GM23338 (cell line): ENCODE measurements at regions not wholly inside any gene's neighbourhood (a gene's known extent, or its start where the extent isn't known, plus 50 kb on each side); places are given as distances from the start of the nearest gene placed in this dataset.

Experiments used
- ATAC-seq: fragments of 200-7000 bp; cut with Tn5 transposase; 3 replicates; pipeline ENCODE4 v1.9.1; 2020
- DNase-seq: peaks from one replicate; pipeline ENCODE4 v3.0.0-alpha.2; 2015; ENCODE audit warnings: low spot score
- H2AFZ ChIP-seq: fragments of 200-600 bp; sonication (generic); 2 replicates; pipeline ENCODE4 v1.8.0; 2016; ENCODE audit warnings: antibody characterized with exemption, mild to moderate bottlenecking, moderate library complexity
- H3F3A ChIP-seq: fragments of 200-600 bp; sonication (generic); replicated peaks from 2 replicates; pipeline ENCODE4 v1.8.0; 2017; ENCODE audit warnings: antibody characterized with exemption, mixed run types, low read depth
- H3K27ac ChIP-seq: fragments of 200-600 bp; sonication (generic); 2 replicates; pipeline ENCODE4 v1.6.1; 2016; ENCODE audit warnings: low read depth
- H3K27me3 ChIP-seq: fragments of 200-600 bp; sonication (generic); 2 replicates; pipeline ENCODE4 v1.8.0; 2016; ENCODE audit warnings: mild to moderate bottlenecking, mixed run types, moderate library complexity; ENCODE audit not compliant: insufficient read depth
- H3K36me3 ChIP-seq: fragments of 200-600 bp; sonication (generic); 2 replicates; pipeline ENCODE4 v1.8.0; 2016; ENCODE audit warnings: mild to moderate bottlenecking; ENCODE audit not compliant: insufficient read depth
- H3K4me1 ChIP-seq: fragments of 200-600 bp; sonication (generic); 2 replicates; pipeline ENCODE4 v1.8.0; 2016; ENCODE audit warnings: mild to moderate bottlenecking, moderate library complexity; ENCODE audit not compliant: insufficient read depth
- H3K4me2 ChIP-seq: fragments of 200-600 bp; sonication (generic); 2 replicates; pipeline ENCODE4 v1.7.1; 2017; ENCODE audit warnings: mixed run types
- H3K4me3 ChIP-seq: fragments of 200-600 bp; sonication (generic); 2 replicates; pipeline ENCODE4 v1.6.1; 2016; ENCODE audit warnings: mixed run types
- H3K79me2 ChIP-seq: fragments of 200-600 bp; sonication (generic); replicated peaks from 2 replicates; pipeline ENCODE4 v1.8.0; 2017; ENCODE audit warnings: mild to moderate bottlenecking; ENCODE audit not compliant: insufficient read depth
- H3K9me2 ChIP-seq: fragments of 200-600 bp; sonication (generic); 2 replicates; pipeline ENCODE4 v1.8.0; 2017; ENCODE audit not compliant: insufficient read depth
- H4K20me1 ChIP-seq: fragments of 200-600 bp; sonication (generic); replicated peaks from 2 replicates; pipeline ENCODE4 v1.8.0; 2017; ENCODE audit warnings: mild to moderate bottlenecking; ENCODE audit not compliant: insufficient read depth
- H3K27ac Mint-ChIP-seq: 2 replicates; pipeline ENCODE4 v1.8.0; 2020; ENCODE audit warnings: inconsistent platforms, mild to moderate bottlenecking, moderate library complexity, mixed read lengths
- H3K27me3 Mint-ChIP-seq: 3 replicates; pipeline ENCODE4 v1.8.0; 2022; ENCODE audit warnings: low read depth, mild to moderate bottlenecking, moderate library complexity, mixed read lengths, inconsistent platforms; ENCODE audit not compliant: insufficient read depth, poor library complexity
- H3K36me3 Mint-ChIP-seq: 3 replicates; pipeline ENCODE4 v1.8.0; 2021; ENCODE audit warnings: low read depth, mild to moderate bottlenecking, inconsistent platforms, moderate library complexity, mixed read lengths
- H3K4me1 Mint-ChIP-seq: 3 replicates; pipeline ENCODE4 v1.8.0; 2020; ENCODE audit warnings: mild to moderate bottlenecking, inconsistent platforms, mixed read lengths
- H3K4me3 Mint-ChIP-seq: 3 replicates; pipeline ENCODE4 v1.8.0; 2021; ENCODE audit warnings: moderate library complexity, mild to moderate bottlenecking, inconsistent platforms, mixed read lengths
- H3K9me3 Mint-ChIP-seq: 3 replicates; pipeline ENCODE4 v1.8.0; 2020; ENCODE audit warnings: moderate library complexity, mild to moderate bottlenecking, inconsistent platforms, mixed read lengths
- CREB1 ChIP-seq: fragments of 250-450 bp; sonication (Bioruptor Pico); IDR thresholded peaks from 2 replicates; pipeline ENCODE4 v1.5.0; 2020; ENCODE audit warnings: low read depth, mild to moderate bottlenecking, moderate library complexity
- EZH2 ChIP-seq: fragments of 200-600 bp; sonication (generic); IDR thresholded peaks from one replicate; pipeline ENCODE4 v1.8.0; 2017; ENCODE audit warnings: antibody characterized with exemption, mild to moderate bottlenecking, low read depth; ENCODE audit not compliant: unreplicated experiment
- EZH2phosphoT487 ChIP-seq: fragments of 200-600 bp; sonication (generic); IDR thresholded peaks from one replicate; pipeline ENCODE4 v1.8.1; 2018; ENCODE audit warnings: antibody characterized with exemption; ENCODE audit not compliant: unreplicated experiment
- JUNB ChIP-seq: IDR thresholded peaks from one replicate; pipeline ENCODE4 v1.6.1; 2016; ENCODE audit warnings: antibody characterized with exemption; ENCODE audit not compliant: unreplicated experiment
- NANOG ChIP-seq: IDR thresholded peaks from 2 replicates; pipeline ENCODE4 v1.6.1; 2016; ENCODE audit warnings: antibody characterized with exemption, borderline replicate concordance
- POLR2AphosphoS5 ChIP-seq: IDR thresholded peaks from 2 replicates; pipeline ENCODE4 v1.6.1; 2016; ENCODE audit warnings: antibody characterized with exemption, low read depth
- STAT1 ChIP-seq: IDR thresholded peaks from one replicate; pipeline ENCODE4 v1.6.1; 2016; ENCODE audit warnings: antibody characterized with exemption; ENCODE audit not compliant: unreplicated experiment
- ZNF114 ChIP-seq: fragments of 250-450 bp; sonication (Bioruptor Pico); IDR thresholded peaks from 2 replicates; pipeline ENCODE4 v1.5.0; 2020; ENCODE audit warnings: mild to moderate bottlenecking, moderate library complexity
- ZNF331 ChIP-seq: fragments of 250-450 bp; sonication (Bioruptor Pico); IDR thresholded peaks from 2 replicates; pipeline ENCODE4 v1.5.0; 2020; ENCODE audit warnings: low read depth, mild to moderate bottlenecking, moderate library complexity
- TF ChIP-seq, protein P1 (sequence below), 2 experiments: fragments of 200-600 bp in 1 of 2; sonication (generic) in 1 of 2; conservative IDR thresholded peaks; 2 replicates each; pipeline versions ENCODE4 v1.5.1 to v1.6.1; 2016 to 2017; ENCODE audit warnings: antibody characterized with exemption in 2 of 2, low read depth in 2 of 2, mild to moderate bottlenecking in 2 of 2, moderate library complexity in 1 of 2
- TF ChIP-seq, protein P2 (sequence below): fragments of 250-450 bp; sonication (Bioruptor Pico); IDR thresholded peaks from 2 replicates; pipeline ENCODE4 v1.5.0; 2020; ENCODE audit warnings: mild to moderate bottlenecking, moderate library complexity
- TF ChIP-seq, protein P3 (sequence below): IDR thresholded peaks from 2 replicates; pipeline ENCODE4 v1.6.1; 2016; ENCODE audit warnings: antibody characterized with exemption
- TF ChIP-seq, protein P4 (sequence below): IDR thresholded peaks from one replicate; pipeline ENCODE4 v1.6.1; 2018; ENCODE audit warnings: antibody characterized with exemption; ENCODE audit not compliant: unreplicated experiment

DNA sequence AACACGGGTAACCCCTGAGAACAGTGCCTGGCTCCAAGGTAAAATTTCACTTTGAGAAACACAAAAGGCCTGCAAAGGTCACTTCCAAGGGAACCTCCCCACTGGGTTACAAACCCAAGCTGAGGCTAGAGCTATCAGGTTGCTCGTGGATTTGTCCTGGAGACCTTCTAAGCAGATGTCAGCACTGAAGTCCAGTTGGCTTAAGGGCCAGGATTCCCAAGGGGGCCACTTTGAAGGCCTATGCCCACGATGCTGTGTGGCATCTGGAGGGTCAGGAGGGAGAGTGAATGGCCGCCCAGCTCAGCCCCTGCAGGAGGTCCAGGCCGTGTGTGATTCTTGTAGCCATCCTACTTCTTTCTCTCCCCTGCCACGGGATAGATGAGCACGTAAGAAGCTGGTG is 100.2 kb upstream of the FSTL4 start:
- no peaks in the 10 kb centered on the region for H3K36me3 ChIP-seq
- no peak overlapping the region for H3K4me2 ChIP-seq
- no peaks in the 10 kb centered on the region for H3F3A ChIP-seq
- no peak overlapping the region for H3K27ac ChIP-seq
- no peaks in the 10 kb centered on the region for H3K27me3 ChIP-seq
- Mint-ChIP-seq H3K36me3 (no peaks in the 10 kb centered on the region), H3K27me3 (no peaks in the 10 kb centered on the region), H3K9me3 (no peaks in the 10 kb centered on the region), H3K27ac (no peak overlapping the region), H3K4me1 (no peaks in the 10 kb centered on the region), H3K4me3 (no peak overlapping the region)
- H3K4me1 ChIP-seq, result no peaks in the 10 kb centered on the region
- no peak overlapping the region for H2AFZ ChIP-seq
- H3K9me2 ChIP-seq, result no peaks in the 10 kb centered on the region
- TF ChIP-seq, protein P1, sequence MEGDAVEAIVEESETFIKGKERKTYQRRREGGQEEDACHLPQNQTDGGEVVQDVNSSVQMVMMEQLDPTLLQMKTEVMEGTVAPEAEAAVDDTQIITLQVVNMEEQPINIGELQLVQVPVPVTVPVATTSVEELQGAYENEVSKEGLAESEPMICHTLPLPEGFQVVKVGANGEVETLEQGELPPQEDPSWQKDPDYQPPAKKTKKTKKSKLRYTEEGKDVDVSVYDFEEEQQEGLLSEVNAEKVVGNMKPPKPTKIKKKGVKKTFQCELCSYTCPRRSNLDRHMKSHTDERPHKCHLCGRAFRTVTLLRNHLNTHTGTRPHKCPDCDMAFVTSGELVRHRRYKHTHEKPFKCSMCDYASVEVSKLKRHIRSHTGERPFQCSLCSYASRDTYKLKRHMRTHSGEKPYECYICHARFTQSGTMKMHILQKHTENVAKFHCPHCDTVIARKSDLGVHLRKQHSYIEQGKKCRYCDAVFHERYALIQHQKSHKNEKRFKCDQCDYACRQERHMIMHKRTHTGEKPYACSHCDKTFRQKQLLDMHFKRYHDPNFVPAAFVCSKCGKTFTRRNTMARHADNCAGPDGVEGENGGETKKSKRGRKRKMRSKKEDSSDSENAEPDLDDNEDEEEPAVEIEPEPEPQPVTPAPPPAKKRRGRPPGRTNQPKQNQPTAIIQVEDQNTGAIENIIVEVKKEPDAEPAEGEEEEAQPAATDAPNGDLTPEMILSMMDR (conservative IDR thresholded peaks at IDR 0.05; ENCODE audit: low read depth in 2 of 2), result no peak
- TF ChIP-seq EZH2 (no peak), ZNF114 (CRISPR knock-in tag) (no peak), CREB1 (CRISPR knock-in tag) (no peak), ZNF331 (CRISPR knock-in tag) (no peak), NANOG (no peak), STAT1 (no peak), EZH2phosphoT487 (no peak), JUNB (no peak), POLR2AphosphoS5 (no peak)
- TF ChIP-seq, protein P2, sequence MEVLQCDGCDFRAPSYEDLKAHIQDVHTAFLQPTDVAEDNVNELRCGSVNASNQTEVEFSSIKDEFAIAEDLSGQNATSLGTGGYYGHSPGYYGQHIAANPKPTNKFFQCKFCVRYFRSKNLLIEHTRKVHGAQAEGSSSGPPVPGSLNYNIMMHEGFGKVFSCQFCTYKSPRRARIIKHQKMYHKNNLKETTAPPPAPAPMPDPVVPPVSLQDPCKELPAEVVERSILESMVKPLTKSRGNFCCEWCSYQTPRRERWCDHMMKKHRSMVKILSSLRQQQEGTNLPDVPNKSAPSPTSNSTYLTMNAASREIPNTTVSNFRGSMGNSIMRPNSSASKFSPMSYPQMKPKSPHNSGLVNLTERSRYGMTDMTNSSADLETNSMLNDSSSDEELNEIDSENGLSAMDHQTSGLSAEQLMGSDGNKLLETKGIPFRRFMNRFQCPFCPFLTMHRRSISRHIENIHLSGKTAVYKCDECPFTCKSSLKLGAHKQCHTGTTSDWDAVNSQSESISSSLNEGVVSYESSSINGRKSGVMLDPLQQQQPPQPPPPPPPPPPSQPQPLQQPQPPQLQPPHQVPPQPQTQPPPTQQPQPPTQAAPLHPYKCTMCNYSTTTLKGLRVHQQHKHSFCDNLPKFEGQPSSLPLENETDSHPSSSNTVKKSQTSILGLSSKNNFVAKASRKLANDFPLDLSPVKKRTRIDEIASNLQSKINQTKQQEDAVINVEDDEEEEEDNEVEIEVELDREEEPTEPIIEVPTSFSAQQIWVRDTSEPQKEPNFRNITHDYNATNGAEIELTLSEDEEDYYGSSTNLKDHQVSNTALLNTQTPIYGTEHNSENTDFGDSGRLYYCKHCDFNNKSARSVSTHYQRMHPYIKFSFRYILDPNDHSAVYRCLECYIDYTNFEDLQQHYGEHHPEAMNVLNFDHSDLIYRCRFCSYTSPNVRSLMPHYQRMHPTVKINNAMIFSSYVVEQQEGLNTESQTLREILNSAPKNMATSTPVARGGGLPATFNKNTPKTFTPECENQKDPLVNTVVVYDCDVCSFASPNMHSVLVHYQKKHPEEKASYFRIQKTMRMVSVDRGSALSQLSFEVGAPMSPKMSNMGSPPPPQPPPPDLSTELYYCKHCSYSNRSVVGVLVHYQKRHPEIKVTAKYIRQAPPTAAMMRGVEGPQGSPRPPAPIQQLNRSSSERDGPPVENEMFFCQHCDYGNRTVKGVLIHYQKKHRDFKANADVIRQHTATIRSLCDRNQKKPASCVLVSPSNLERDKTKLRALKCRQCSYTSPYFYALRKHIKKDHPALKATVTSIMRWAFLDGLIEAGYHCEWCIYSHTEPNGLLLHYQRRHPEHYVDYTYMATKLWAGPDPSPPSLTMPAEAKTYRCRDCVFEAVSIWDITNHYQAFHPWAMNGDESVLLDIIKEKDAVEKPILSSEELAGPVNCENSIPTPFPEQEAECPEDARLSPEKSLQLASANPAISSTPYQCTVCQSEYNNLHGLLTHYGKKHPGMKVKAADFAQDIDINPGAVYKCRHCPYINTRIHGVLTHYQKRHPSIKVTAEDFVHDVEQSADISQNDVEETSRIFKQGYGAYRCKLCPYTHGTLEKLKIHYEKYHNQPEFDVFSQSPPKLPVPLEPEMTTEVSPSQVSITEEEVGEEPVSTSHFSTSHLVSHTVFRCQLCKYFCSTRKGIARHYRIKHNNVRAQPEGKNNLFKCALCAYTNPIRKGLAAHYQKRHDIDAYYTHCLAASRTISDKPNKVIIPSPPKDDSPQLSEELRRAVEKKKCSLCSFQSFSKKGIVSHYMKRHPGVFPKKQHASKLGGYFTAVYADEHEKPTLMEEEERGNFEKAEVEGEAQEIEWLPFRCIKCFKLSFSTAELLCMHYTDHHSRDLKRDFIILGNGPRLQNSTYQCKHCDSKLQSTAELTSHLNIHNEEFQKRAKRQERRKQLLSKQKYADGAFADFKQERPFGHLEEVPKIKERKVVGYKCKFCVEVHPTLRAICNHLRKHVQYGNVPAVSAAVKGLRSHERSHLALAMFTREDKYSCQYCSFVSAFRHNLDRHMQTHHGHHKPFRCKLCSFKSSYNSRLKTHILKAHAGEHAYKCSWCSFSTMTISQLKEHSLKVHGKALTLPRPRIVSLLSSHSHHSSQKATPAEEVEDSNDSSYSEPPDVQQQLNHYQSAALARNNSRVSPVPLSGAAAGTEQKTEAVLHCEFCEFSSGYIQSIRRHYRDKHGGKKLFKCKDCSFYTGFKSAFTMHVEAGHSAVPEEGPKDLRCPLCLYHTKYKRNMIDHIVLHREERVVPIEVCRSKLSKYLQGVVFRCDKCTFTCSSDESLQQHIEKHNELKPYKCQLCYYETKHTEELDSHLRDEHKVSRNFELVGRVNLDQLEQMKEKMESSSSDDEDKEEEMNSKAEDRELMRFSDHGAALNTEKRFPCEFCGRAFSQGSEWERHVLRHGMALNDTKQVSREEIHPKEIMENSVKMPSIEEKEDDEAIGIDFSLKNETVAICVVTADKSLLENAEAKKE (CRISPR knock-in tag), result no peak
- TF ChIP-seq, protein P3, sequence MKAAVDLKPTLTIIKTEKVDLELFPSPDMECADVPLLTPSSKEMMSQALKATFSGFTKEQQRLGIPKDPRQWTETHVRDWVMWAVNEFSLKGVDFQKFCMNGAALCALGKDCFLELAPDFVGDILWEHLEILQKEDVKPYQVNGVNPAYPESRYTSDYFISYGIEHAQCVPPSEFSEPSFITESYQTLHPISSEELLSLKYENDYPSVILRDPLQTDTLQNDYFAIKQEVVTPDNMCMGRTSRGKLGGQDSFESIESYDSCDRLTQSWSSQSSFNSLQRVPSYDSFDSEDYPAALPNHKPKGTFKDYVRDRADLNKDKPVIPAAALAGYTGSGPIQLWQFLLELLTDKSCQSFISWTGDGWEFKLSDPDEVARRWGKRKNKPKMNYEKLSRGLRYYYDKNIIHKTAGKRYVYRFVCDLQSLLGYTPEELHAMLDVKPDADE, result no peak
- TF ChIP-seq, protein P4, sequence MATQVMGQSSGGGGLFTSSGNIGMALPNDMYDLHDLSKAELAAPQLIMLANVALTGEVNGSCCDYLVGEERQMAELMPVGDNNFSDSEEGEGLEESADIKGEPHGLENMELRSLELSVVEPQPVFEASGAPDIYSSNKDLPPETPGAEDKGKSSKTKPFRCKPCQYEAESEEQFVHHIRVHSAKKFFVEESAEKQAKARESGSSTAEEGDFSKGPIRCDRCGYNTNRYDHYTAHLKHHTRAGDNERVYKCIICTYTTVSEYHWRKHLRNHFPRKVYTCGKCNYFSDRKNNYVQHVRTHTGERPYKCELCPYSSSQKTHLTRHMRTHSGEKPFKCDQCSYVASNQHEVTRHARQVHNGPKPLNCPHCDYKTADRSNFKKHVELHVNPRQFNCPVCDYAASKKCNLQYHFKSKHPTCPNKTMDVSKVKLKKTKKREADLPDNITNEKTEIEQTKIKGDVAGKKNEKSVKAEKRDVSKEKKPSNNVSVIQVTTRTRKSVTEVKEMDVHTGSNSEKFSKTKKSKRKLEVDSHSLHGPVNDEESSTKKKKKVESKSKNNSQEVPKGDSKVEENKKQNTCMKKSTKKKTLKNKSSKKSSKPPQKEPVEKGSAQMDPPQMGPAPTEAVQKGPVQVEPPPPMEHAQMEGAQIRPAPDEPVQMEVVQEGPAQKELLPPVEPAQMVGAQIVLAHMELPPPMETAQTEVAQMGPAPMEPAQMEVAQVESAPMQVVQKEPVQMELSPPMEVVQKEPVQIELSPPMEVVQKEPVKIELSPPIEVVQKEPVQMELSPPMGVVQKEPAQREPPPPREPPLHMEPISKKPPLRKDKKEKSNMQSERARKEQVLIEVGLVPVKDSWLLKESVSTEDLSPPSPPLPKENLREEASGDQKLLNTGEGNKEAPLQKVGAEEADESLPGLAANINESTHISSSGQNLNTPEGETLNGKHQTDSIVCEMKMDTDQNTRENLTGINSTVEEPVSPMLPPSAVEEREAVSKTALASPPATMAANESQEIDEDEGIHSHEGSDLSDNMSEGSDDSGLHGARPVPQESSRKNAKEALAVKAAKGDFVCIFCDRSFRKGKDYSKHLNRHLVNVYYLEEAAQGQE, result no peak
- H3K4me3 ChIP-seq, result no peak overlapping the region
- no peak for DNase-seq
- no peak for ATAC-seq
- H3K79me2 ChIP-seq, result no peaks in the 10 kb centered on the region
- no peaks in the 10 kb centered on the region for H4K20me1 ChIP-seq
